SK-N-SH (cell line): ENCODE measurements at regions not wholly inside any gene's neighbourhood (a gene's known extent, or its start where the extent isn't known, plus 50 kb on each side); places are given as distances from the start of the nearest gene placed in this dataset.

Experiments used
- ELF1 ChIP-seq: IDR thresholded peaks from 2 replicates; pipeline ENCODE4 v1.4.0; 2012
- EP300 ChIP-seq, 2 experiments: IDR thresholded peaks; 2 replicates each; pipeline versions ENCODE4 v1.4.0 to v1.6.1; 2012; ENCODE audit warnings: borderline replicate concordance in 1 of 2, low read depth in 1 of 2, low read length in 1 of 2
- FOXM1 ChIP-seq: IDR thresholded peaks from 2 replicates; pipeline ENCODE4 v1.4.0; 2012; ENCODE audit warnings: low read depth, mild to moderate bottlenecking
- GABPA ChIP-seq: IDR thresholded peaks from 2 replicates; pipeline ENCODE4 v1.4.0; 2012; ENCODE audit warnings: low read depth, mild to moderate bottlenecking
- GATA2 ChIP-seq: sonication (generic); formaldehyde crosslinking; IDR thresholded peaks from 2 replicates; pipeline ENCODE4 v1.5.0; 2020; ENCODE audit warnings: mild to moderate bottlenecking, missing genetic modification reagents
- IRF3 ChIP-seq: fragments of 150-350 bp; IDR thresholded peaks from 2 replicates; pipeline ENCODE4 v1.6.1; 2016; ENCODE audit warnings: mild to moderate bottlenecking, low read depth, low read length
- POLR2AphosphoS5 ChIP-seq: IDR thresholded peaks from 2 replicates; pipeline ENCODE4 v1.6.1; 2012; ENCODE audit warnings: low read depth, low read length
- RCOR1 ChIP-seq: fragments of 150-350 bp; IDR thresholded peaks from 2 replicates; pipeline ENCODE4 v1.6.1; 2017; ENCODE audit warnings: antibody characterized with exemption, low read length
- SMC3 ChIP-seq: IDR thresholded peaks from 2 replicates; pipeline ENCODE4 v1.6.1; 2012; ENCODE audit warnings: low read depth, low read length, improper control_type of control experiment
- TF ChIP-seq, protein P1 (sequence below): fragments of 200-600 bp; sonication (generic); IDR thresholded peaks from 2 replicates; pipeline ENCODE4 v1.6.1; 2017; ENCODE audit warnings: antibody characterized with exemption, mild to moderate bottlenecking, moderate library complexity
- TF ChIP-seq, protein P2 (sequence below): IDR thresholded peaks from 2 replicates; pipeline ENCODE4 v1.4.0; 2012; ENCODE audit warnings: low read depth, borderline replicate concordance

DNA sequence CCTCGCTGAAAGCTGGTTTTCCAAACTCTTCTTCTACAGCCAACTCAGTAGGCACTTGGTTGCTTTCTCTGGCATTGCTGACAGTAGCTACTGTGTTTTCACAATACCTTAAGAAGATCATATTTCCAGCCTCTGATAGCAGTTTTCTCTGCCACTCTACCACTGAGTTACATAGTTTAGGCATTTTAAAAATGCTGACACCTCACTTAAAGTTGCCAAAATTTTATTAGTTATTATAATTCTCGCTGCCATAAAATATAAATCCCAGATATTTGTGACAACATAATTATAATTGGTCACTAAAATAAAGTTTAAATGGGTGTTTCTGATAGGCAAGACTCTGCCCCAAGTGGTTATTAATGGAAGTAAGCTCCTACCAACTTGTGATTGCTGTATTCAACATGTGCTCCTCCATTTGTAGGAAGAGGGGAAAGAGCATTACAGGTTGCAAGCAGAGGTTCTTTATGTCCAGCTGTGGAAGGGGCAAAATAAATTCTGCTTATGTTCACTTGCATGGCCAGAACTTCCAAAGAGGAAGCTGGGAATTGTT lies 1202.8 kb downstream of the CNTNAP5 start:
- TF ChIP-seq, protein P1, sequence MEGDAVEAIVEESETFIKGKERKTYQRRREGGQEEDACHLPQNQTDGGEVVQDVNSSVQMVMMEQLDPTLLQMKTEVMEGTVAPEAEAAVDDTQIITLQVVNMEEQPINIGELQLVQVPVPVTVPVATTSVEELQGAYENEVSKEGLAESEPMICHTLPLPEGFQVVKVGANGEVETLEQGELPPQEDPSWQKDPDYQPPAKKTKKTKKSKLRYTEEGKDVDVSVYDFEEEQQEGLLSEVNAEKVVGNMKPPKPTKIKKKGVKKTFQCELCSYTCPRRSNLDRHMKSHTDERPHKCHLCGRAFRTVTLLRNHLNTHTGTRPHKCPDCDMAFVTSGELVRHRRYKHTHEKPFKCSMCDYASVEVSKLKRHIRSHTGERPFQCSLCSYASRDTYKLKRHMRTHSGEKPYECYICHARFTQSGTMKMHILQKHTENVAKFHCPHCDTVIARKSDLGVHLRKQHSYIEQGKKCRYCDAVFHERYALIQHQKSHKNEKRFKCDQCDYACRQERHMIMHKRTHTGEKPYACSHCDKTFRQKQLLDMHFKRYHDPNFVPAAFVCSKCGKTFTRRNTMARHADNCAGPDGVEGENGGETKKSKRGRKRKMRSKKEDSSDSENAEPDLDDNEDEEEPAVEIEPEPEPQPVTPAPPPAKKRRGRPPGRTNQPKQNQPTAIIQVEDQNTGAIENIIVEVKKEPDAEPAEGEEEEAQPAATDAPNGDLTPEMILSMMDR: no peak
- TF ChIP-seq ELF1 (no peak), SMC3 (no peak), FOXM1 (no peak), RCOR1 (no peak), GABPA (no peak), POLR2AphosphoS5 (no peak), GATA2 (no peak), EP300 (IDR thresholded peaks at IDR 0.05; ENCODE audit: borderline replicate concordance in 1 of 2, low read depth in 1 of 2, low read length in 1 of 2) (no peak), IRF3 (no peak)
- TF ChIP-seq, protein P2, sequence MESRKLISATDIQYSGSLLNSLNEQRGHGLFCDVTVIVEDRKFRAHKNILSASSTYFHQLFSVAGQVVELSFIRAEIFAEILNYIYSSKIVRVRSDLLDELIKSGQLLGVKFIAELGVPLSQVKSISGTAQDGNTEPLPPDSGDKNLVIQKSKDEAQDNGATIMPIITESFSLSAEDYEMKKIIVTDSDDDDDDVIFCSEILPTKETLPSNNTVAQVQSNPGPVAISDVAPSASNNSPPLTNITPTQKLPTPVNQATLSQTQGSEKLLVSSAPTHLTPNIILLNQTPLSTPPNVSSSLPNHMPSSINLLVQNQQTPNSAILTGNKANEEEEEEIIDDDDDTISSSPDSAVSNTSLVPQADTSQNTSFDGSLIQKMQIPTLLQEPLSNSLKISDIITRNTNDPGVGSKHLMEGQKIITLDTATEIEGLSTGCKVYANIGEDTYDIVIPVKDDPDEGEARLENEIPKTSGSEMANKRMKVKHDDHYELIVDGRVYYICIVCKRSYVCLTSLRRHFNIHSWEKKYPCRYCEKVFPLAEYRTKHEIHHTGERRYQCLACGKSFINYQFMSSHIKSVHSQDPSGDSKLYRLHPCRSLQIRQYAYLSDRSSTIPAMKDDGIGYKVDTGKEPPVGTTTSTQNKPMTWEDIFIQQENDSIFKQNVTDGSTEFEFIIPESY: no peak
